Upper lobe of left lung (tissue), 4 donors: ENCODE measurements at regions not wholly inside any gene's neighbourhood (a gene's known extent, or its start where the extent isn't known, plus 50 kb on each side); places are given as distances from the start of the nearest gene placed in this dataset.

Source experiments
- CTCF ChIP-seq, 6 experiments: fragments of 450-650 bp in 4 of 6; fragments of 200-600 bp in 2 of 6; sonication (generic) in 2 of 6; IDR thresholded peaks; one replicate each; pipeline ENCODE4 v1.5.1; 2016 to 2019; ENCODE audit warnings: antibody characterized with exemption in 6 of 6
- EP300 ChIP-seq, 4 donors: sonication (generic); formaldehyde crosslinking; IDR thresholded peaks; one replicate each; pipeline ENCODE4 v1.5.1; 2017; ENCODE audit warnings: antibody characterized with exemption in 4 of 4, control low read depth in 2 of 4
- POLR2A ChIP-seq, 4 donors: fragments of 450-650 bp; IDR thresholded peaks; one replicate each; pipeline ENCODE4 v1.5.1; 2016 to 2017; ENCODE audit warnings: antibody characterized with exemption in 4 of 4, mild to moderate bottlenecking in 2 of 4
- POLR2AphosphoS5 ChIP-seq, 2 donors: sonication (generic); formaldehyde crosslinking; IDR thresholded peaks; one replicate each; pipeline ENCODE4 v1.5.1; 2017; ENCODE audit warnings: antibody characterized with exemption in 2 of 2

- TF ChIP-seq EP300 (IDR thresholded peaks at IDR 0.05) (no peak), CTCF (IDR thresholded peaks at IDR 0.05) (no peak), POLR2AphosphoS5 (IDR thresholded peaks at IDR 0.05) (no peak), POLR2A (IDR thresholded peaks at IDR 0.05) (no peak)
Observed at GRCh38 chr6:114839019-114839418, 496.2 kb upstream of the HS3ST5 start.
